ENCODE measurements at regions not wholly inside any gene's neighbourhood (a gene's known extent, or its start where the extent isn't known, plus 50 kb on each side); places are given as distances from the start of the nearest gene placed in this dataset.

GRCh38 chr17:45697076-45697475 lies 87.0 kb upstream of the CRHR1 start:
- TF ChIP-seq, protein P1, sequence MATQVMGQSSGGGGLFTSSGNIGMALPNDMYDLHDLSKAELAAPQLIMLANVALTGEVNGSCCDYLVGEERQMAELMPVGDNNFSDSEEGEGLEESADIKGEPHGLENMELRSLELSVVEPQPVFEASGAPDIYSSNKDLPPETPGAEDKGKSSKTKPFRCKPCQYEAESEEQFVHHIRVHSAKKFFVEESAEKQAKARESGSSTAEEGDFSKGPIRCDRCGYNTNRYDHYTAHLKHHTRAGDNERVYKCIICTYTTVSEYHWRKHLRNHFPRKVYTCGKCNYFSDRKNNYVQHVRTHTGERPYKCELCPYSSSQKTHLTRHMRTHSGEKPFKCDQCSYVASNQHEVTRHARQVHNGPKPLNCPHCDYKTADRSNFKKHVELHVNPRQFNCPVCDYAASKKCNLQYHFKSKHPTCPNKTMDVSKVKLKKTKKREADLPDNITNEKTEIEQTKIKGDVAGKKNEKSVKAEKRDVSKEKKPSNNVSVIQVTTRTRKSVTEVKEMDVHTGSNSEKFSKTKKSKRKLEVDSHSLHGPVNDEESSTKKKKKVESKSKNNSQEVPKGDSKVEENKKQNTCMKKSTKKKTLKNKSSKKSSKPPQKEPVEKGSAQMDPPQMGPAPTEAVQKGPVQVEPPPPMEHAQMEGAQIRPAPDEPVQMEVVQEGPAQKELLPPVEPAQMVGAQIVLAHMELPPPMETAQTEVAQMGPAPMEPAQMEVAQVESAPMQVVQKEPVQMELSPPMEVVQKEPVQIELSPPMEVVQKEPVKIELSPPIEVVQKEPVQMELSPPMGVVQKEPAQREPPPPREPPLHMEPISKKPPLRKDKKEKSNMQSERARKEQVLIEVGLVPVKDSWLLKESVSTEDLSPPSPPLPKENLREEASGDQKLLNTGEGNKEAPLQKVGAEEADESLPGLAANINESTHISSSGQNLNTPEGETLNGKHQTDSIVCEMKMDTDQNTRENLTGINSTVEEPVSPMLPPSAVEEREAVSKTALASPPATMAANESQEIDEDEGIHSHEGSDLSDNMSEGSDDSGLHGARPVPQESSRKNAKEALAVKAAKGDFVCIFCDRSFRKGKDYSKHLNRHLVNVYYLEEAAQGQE (IDR thresholded peaks at IDR 0.05; ENCODE audit: insufficient read depth in 1 of 2, low read depth in 2 of 2, low read length in 2 of 2) = no peak
- no peak for TF ChIP-seq FOXP2 (optimal IDR thresholded peaks at IDR 0.05; ENCODE audit: borderline replicate concordance, extremely low read depth, extremely low read length, insufficient read depth)
- no peak for TF ChIP-seq POLR2AphosphoS5 (IDR thresholded peaks at IDR 0.05; ENCODE audit: low read depth, low read length)
- no peak for TF ChIP-seq TAF1 (IDR thresholded peaks at IDR 0.05; ENCODE audit: borderline replicate concordance, insufficient read depth, low read length)
- no peak for TF ChIP-seq SIN3A (IDR thresholded peaks at IDR 0.05; ENCODE audit: borderline replicate concordance, insufficient read depth, low read length)

- no peak for TF ChIP-seq FOXP2 (optimal IDR thresholded peaks at IDR 0.05; ENCODE audit: borderline replicate concordance, extremely low read depth, extremely low read length, insufficient read depth)
- no peak for TF ChIP-seq POLR2AphosphoS5 (IDR thresholded peaks at IDR 0.05; ENCODE audit: low read depth, low read length)
- TF ChIP-seq TAF1 (IDR thresholded peaks at IDR 0.05; ENCODE audit: borderline replicate concordance, insufficient read depth, low read length) = no peak
- TF ChIP-seq, protein P1 (IDR thresholded peaks at IDR 0.05; ENCODE audit: insufficient read depth in 1 of 2, low read depth in 2 of 2, low read length in 2 of 2) = no peak
- no peak for TF ChIP-seq SIN3A (IDR thresholded peaks at IDR 0.05; ENCODE audit: borderline replicate concordance, insufficient read depth, low read length)
Measured at GRCh38 chr17:45700171-45701090, 83.7 kb upstream of the CRHR1 start.

DNA sequence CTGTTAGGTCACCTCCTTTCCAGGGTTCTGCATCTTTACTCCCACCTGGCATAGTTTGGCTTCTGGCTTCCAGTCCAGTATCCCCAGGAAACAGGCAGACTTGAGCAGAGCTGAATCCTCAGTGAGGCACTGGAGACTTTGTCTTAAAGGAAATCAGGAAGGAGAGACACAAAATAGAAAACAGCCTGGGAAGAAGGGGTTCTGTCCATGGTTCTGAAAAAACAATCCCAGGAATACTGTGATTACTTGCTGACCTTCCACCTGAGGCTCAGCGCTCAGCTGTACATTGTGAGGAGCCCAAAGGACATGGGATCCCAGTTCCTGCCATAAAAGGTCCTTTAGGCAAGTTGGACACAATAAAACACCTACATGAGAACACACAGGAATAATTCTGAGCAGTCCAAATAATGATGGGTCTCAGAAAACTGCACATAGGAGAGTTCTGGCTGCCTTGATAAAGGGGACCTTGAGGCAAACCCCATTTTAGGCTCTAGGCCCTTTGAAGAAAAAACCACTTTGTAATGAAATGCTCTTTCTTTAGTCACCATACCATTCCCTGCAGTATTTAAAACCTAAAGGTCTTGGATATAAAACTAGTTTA lies 81.4 kb upstream of the CRHR1 start:
- TF ChIP-seq, protein P1 (IDR thresholded peaks at IDR 0.05; ENCODE audit: insufficient read depth in 1 of 2, low read depth in 2 of 2, low read length in 2 of 2) = peak; percentile 91 to 96
- no peak for TF ChIP-seq POLR2AphosphoS5 (IDR thresholded peaks at IDR 0.05; ENCODE audit: low read depth, low read length)

- TF ChIP-seq, protein P1 (IDR thresholded peaks at IDR 0.05; ENCODE audit: insufficient read depth in 1 of 2, low read depth in 2 of 2, low read length in 2 of 2) = 0 out of 4 replicates have a peak, but pooled peaks of 1 of the 2 experiments have one; percentile 40
- no peak for TF ChIP-seq POLR2AphosphoS5 (IDR thresholded peaks at IDR 0.05; ENCODE audit: low read depth, low read length)
Measured at GRCh38 chr17:45703348-45703747, 80.8 kb upstream of the CRHR1 start.

All from PFSK-1 (cell line).